ENCODE measurements at regions not wholly inside any gene's neighbourhood (a gene's known extent, or its start where the extent isn't known, plus 50 kb on each side); places are given as distances from the start of the nearest gene placed in this dataset.

- DNase-seq (ENCODE audit: low spot score): no peak
Measured at GRCh38 chr2:3100386-3100785, 277.2 kb downstream of the EIPR1 start.

- DNase-seq (ENCODE audit: low spot score): no peak
Measured at GRCh38 chr2:3099860-3100234, 277.8 kb downstream of the EIPR1 start.

- no peak for DNase-seq (ENCODE audit: low spot score)
Measured at GRCh38 chr2:3099145-3099859, 278.3 kb downstream of the EIPR1 start.

- DNase-seq (ENCODE audit: low spot score): no peak
Measured at GRCh38 chr2:3098231-3098630, 279.4 kb downstream of the EIPR1 start.

DNA sequence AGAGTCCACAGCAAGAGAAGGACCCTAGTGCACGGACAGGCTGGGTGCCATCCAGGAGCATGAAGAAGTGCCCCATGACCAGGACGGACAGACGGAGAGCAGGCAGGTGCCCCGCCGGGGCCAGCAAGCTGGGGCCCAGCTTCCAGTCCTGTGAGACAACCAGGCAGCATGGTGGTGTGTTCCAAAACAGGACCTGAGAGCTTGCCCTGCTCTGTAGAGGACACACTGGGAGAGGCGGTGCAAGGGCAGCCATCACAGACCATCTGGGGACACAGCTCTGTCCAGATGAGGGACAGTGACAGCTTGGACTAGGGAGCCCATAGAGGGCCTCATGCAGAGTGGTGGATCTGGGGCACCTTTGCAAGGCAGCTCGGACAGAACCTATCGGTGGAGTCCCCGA is 279.8 kb downstream of the EIPR1 start:
- DNase-seq (ENCODE audit: low spot score): no peak

GRCh38 chr2:3094999-3095958 is 282.3 kb downstream of the EIPR1 start:
- DNase-seq (ENCODE audit: low spot score): no peak

- DNase-seq (ENCODE audit: low spot score): no peak
Measured at GRCh38 chr2:3094318-3094717, 283.3 kb downstream of the EIPR1 start.

GRCh38 chr2:3091696-3092095 is 285.9 kb downstream of the EIPR1 start:
- no peak for DNase-seq (ENCODE audit: low spot score)

GRCh38 chr2:3082705-3083104 is 294.9 kb downstream of the EIPR1 start:
- DNase-seq (ENCODE audit: low spot score): no peak

- DNase-seq (ENCODE audit: low spot score): no peak
Measured at GRCh38 chr2:3079959-3080948, 297.4 kb downstream of the EIPR1 start.

- DNase-seq (ENCODE audit: low spot score): no peak
Measured at GRCh38 chr2:3079466-3079865, 298.2 kb downstream of the EIPR1 start.

DNA sequence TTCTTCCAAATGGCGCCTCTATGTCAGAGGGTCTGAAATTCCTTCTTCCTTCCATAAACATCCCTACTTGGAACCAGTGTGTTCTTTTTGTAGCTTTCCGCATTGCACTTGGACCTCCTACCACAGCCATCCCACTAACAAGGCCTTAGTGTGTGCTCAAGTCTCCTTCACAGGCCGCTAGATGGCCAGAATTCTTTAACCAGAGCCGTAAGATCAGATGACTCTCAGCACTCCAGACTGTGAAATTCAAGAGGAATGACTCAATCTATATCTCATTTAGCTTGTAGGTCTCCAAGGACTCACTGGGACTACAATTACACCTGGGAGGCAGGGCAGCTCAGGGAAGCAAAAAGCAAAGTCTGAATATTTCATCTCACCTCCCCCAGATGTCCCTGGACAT is 298.9 kb downstream of the EIPR1 start:
- no peak for DNase-seq (ENCODE audit: low spot score)

GRCh38 chr2:3076848-3077642 is 300.6 kb downstream of the EIPR1 start:
- DNase-seq (ENCODE audit: low spot score): peak; percentile 12

GRCh38 chr2:3075991-3076340 is 301.7 kb downstream of the EIPR1 start:
- DNase-seq (ENCODE audit: low spot score): no peak

- no peak for DNase-seq (ENCODE audit: low spot score)
Measured at GRCh38 chr2:3075316-3075990, 302.2 kb downstream of the EIPR1 start.

GRCh38 chr2:3073704-3074103 is 303.9 kb downstream of the EIPR1 start:
- DNase-seq (ENCODE audit: low spot score): no peak

DNA sequence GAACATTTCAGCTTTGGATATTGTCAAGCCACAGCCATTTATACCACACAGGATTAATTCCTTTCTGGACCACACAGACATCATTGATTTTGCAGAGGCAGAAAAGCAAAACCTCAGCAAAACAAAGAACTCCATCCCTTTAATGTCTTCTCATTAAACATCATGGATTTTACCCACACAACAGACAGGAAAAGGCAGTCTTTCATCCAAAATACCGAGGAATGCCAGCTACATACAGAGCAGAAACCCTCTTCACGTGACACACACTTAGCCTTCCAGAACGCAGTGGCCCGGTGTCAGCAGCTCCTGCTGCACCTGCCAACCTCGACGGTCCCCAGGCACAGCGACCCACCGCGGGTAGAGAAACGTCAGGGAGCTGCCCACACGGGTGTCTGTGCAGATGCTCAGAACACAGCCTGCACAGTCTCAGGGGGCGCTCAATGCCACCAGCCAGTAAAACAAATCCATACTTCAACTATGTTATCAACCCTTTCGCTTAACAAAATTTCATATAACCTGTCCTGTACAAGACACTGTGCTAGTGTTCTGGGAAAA is 304.5 kb downstream of the EIPR1 start:
- no peak for DNase-seq (ENCODE audit: low spot score)

DNA sequence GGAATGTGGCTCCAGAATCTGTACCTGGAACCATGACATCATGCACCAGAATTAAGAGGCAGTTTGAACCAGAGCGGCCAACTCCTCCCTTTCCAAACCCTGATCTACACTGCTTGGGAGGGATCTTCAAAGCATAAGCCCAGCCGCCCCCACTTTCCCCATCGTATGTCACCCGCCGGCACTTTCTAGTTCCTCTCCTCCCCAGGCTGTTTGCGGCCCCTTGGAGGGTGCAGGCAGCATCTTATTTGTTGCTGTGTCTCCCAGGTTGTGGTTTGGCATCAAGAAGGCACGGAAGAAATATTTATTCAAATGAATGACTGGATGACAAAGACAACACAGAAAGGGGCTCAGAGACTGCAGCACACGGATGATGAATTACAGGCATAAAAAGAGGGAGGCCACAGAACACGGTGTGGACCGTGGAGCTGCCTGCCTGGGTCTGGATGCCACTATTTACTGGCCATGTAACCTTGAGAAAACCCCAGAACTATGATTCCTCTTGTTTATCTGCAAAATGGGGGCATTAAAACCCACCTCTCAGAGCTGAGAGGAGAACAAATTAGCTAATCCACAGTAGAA is 305.8 kb downstream of the EIPR1 start:
- no peak for DNase-seq (ENCODE audit: low spot score)

DNA sequence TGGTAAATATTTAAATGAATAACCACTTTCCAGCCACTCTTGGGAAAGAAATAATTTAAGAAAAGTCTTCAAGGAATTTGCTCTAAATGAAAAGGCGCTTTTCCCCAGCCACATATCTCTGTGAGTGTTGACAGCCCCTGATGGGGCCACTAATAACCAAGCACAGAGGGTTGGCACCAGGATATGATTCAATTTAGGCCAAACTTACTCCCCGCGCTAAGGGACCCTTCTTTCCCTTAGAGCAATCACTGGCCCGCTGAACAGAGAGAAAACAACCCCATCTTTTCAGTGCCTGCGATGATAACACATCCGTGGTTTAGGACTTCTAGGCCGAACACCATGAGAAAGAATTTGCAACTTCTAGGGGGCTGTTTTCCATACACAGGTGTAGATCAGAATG is 310.8 kb downstream of the EIPR1 start:
- DNase-seq (ENCODE audit: low spot score): no peak

- DNase-seq (ENCODE audit: low spot score): no peak
Measured at GRCh38 chr2:3065928-3066327, 311.7 kb downstream of the EIPR1 start.
